Mesenchymal stem cell (in vitro differentiated cells and primary cell): ENCODE measurements at regions not wholly inside any gene's neighbourhood (a gene's known extent, or its start where the extent isn't known, plus 50 kb on each side); places are given as distances from the start of the nearest gene placed in this dataset.

Source experiments
- DNase-seq: peaks from one replicate; pipeline ENCODE4 v3.0.0-alpha.2; 2013
- H2AFZ ChIP-seq: one replicate; pipeline ENCODE4 v1.6.1; 2013; ENCODE audit warnings: low read depth, mild to moderate bottlenecking, control low read depth, inconsistent platforms, low read length, moderate library complexity
- H2AK5ac ChIP-seq: 2 replicates; pipeline ENCODE4 v1.6.1; 2013; ENCODE audit warnings: low read length, moderate library complexity, mild to moderate bottlenecking, inconsistent platforms; ENCODE audit not compliant: severe bottlenecking
- H2BK120ac ChIP-seq: one replicate; pipeline ENCODE4 v1.6.1; 2013; ENCODE audit warnings: low read depth, mild to moderate bottlenecking, inconsistent platforms, low read length, moderate library complexity
- H2BK12ac ChIP-seq, 2 experiments: one replicate each; pipeline ENCODE4 v1.6.1; 2013; ENCODE audit warnings: inconsistent platforms in 2 of 2, low read length in 2 of 2, mild to moderate bottlenecking in 2 of 2, moderate library complexity in 2 of 2, control low read depth in 1 of 2
- H2BK15ac ChIP-seq: one replicate; pipeline ENCODE4 v1.6.1; 2013; ENCODE audit warnings: mild to moderate bottlenecking, low read depth, inconsistent platforms; ENCODE audit not compliant: poor library complexity, severe bottlenecking
- H2BK5ac ChIP-seq: 2 replicates; pipeline ENCODE4 v1.6.1; 2013; ENCODE audit warnings: low read depth, mild to moderate bottlenecking, low read length, control low read depth, inconsistent platforms; ENCODE audit not compliant: poor library complexity, severe bottlenecking
- H3K14ac ChIP-seq, 2 experiments: one replicate each; pipeline ENCODE4 v1.6.1; 2013; ENCODE audit warnings: inconsistent platforms in 2 of 2, low read length in 2 of 2, control low read depth in 1 of 2, mild to moderate bottlenecking in 1 of 2, moderate library complexity in 1 of 2
- H3K18ac ChIP-seq, 2 experiments: one replicate each; pipeline ENCODE4 v1.6.1; 2013; ENCODE audit warnings: inconsistent platforms in 2 of 2, low read length in 2 of 2, control low read depth in 1 of 2, low read depth in 1 of 2, mild to moderate bottlenecking in 1 of 2
- H3K23ac ChIP-seq, 2 experiments: one replicate each; pipeline ENCODE4 v1.6.1; 2013; ENCODE audit warnings: inconsistent platforms in 2 of 2, low read length in 2 of 2, mild to moderate bottlenecking in 2 of 2, moderate library complexity in 2 of 2, control low read depth in 1 of 2
- H3K27ac ChIP-seq: 2 replicates; pipeline ENCODE4 v1.5.1; 2013; ENCODE audit warnings: mild to moderate bottlenecking, moderate library complexity, low read length, control low read depth, inconsistent platforms; ENCODE audit not compliant: poor library complexity, severe bottlenecking
- H3K27me3 ChIP-seq, 2 experiments: 2 replicates each; pipeline versions ENCODE4 v1.6.1 to v1.7.0; 2013; ENCODE audit warnings: low read length in 2 of 2, mild to moderate bottlenecking in 2 of 2, moderate library complexity in 2 of 2, control low read depth in 1 of 2, inconsistent platforms in 1 of 2; ENCODE audit not compliant: control insufficient read depth in 1 of 2, insufficient read depth in 1 of 2
- H3K36me3 ChIP-seq, 2 experiments: 2 replicates each; pipeline versions ENCODE4 v1.6.1 to v1.7.0; 2013; ENCODE audit warnings: low read length in 2 of 2, control low read depth in 1 of 2, inconsistent platforms in 1 of 2, low read depth in 1 of 2, mild to moderate bottlenecking in 1 of 2; ENCODE audit not compliant: insufficient read depth in 2 of 2, control insufficient read depth in 1 of 2
- H3K4ac ChIP-seq, 2 experiments: one replicate each; pipeline ENCODE4 v1.6.1; 2013; ENCODE audit warnings: inconsistent platforms in 2 of 2, low read length in 2 of 2, mild to moderate bottlenecking in 2 of 2, moderate library complexity in 2 of 2, control low read depth in 1 of 2, low read depth in 1 of 2
- H3K4me1 ChIP-seq: 2 replicates; pipeline ENCODE4 v1.6.1; 2013; ENCODE audit warnings: low read depth, low read length, control low read depth; ENCODE audit not compliant: control insufficient read depth, insufficient read depth
- H3K4me2 ChIP-seq: 2 replicates; pipeline ENCODE4 v1.6.1; 2013; ENCODE audit warnings: low read length, mild to moderate bottlenecking, inconsistent platforms; ENCODE audit not compliant: poor library complexity, severe bottlenecking
- H3K4me3 ChIP-seq, 2 experiments: 2 replicates each; pipeline versions ENCODE4 v1.5.1 to v1.7.0; 2013; ENCODE audit warnings: low read length in 2 of 2, mild to moderate bottlenecking in 2 of 2, control low read depth in 1 of 2, low read depth in 1 of 2; ENCODE audit not compliant: insufficient read depth in 1 of 2
- H3K79me1 ChIP-seq: replicated peaks from 2 replicates; pipeline ENCODE4 v1.6.1; 2013; ENCODE audit warnings: mild to moderate bottlenecking, control low read depth, low read length, inconsistent platforms; ENCODE audit not compliant: poor library complexity, severe bottlenecking
- H3K9ac ChIP-seq: 2 replicates; pipeline ENCODE4 v1.7.0; 2013; ENCODE audit warnings: mild to moderate bottlenecking, low read length, moderate library complexity
- H3K9me3 ChIP-seq: 2 replicates; pipeline ENCODE4 v1.7.0; 2013; ENCODE audit warnings: mild to moderate bottlenecking, low read length; ENCODE audit not compliant: control insufficient read depth
- H4K8ac ChIP-seq: one replicate; pipeline ENCODE4 v1.6.1; 2013; ENCODE audit warnings: inconsistent platforms, mild to moderate bottlenecking, low read length, moderate library complexity
- H4K91ac ChIP-seq: one replicate; pipeline ENCODE4 v1.6.1; 2013; ENCODE audit warnings: mild to moderate bottlenecking, low read length, inconsistent platforms
- WGBS: methylation state at CpG from one replicate; pipeline ENCODE4 v1.1.7; 2013; ENCODE audit warnings: mixed read lengths; 5-methylcytosine and 5-hydroxymethylcytosine counted together

- no peak overlapping the region for H3K27ac ChIP-seq
- H2BK15ac ChIP-seq: no peak overlapping the region
- no peak overlapping the region for H2BK5ac ChIP-seq
- no peaks in the 10 kb centered on the region for H3K4me1 ChIP-seq
- no peak overlapping the region for H2AK5ac ChIP-seq
- no peaks in the 10 kb centered on the region for H3K9me3 ChIP-seq
- H3K4ac ChIP-seq: no peak overlapping the region
- no peak overlapping the region for H2BK120ac ChIP-seq
- H3K9ac ChIP-seq: no peak overlapping the region
- peak; percentile 55 for DNase-seq
- H3K4me2 ChIP-seq: no peak overlapping the region
- WGBS: 95% methylated on average over 1 of the region's 2 CpGs
- H3K36me3 ChIP-seq: no peaks in the 10 kb centered on the region
- no peak overlapping the region for H3K4me3 ChIP-seq
- no peak overlapping the region for H4K8ac ChIP-seq
- H3K27me3 ChIP-seq: no peaks in the 10 kb centered on the region
- no peak overlapping the region for H3K14ac ChIP-seq
- H2BK12ac ChIP-seq: no peak overlapping the region
- no peak overlapping the region for H4K91ac ChIP-seq
- H2AFZ ChIP-seq: no peak overlapping the region
- H3K79me1 ChIP-seq: no peaks in the 10 kb centered on the region
- no peak overlapping the region for H3K18ac ChIP-seq
- H3K23ac ChIP-seq: no peak overlapping the region
Measured at GRCh38 chr11:28615542-28615941, 507.4 kb downstream of the METTL15 start.

GRCh38 chr11:28606930-28607329 is 498.7 kb downstream of the METTL15 start:
- Histone ChIP-seq H3K9me3 (no peaks in the 10 kb centered on the region), H3K14ac (peak overlapping the region in 1 of 2 experiments; percentile 27), H4K8ac (no peak overlapping the region), H2AFZ (no peak overlapping the region), H3K27ac (no peak overlapping the region), H3K79me1 (no peaks in the 10 kb centered on the region), H3K4me3 (no peak overlapping the region), H3K4me1 (peaks cover 5% of the 10 kb centered on the region), H3K9ac (no peak overlapping the region), H2BK12ac (peak overlapping the region in 1 of 2 experiments; percentile 35), H2BK5ac (no peak overlapping the region), H3K18ac (peak overlapping the region; percentile 1 to 35), H3K27me3 (no peaks in the 10 kb centered on the region), H4K91ac (no peak overlapping the region), H3K36me3 (no peaks in the 10 kb centered on the region), H3K4me2 (no peak overlapping the region), H3K4ac (no peak overlapping the region), H2BK15ac (no peak overlapping the region), H3K23ac (no peak overlapping the region), H2BK120ac (no peak overlapping the region), H2AK5ac (no peak overlapping the region)
- 58% methylated on average over 12 of the region's 12 CpGs for WGBS
- DNase-seq: peak; percentile 67

GRCh38 chr11:28599656-28600055 is 491.5 kb downstream of the METTL15 start:
- Histone ChIP-seq H2BK15ac (no peak overlapping the region), H2BK5ac (no peak overlapping the region)
- no CpG with 5 or more reads among the region's 2 CpGs for WGBS

GRCh38 chr11:28598531-28598930 is 490.3 kb downstream of the METTL15 start:
- Histone ChIP-seq H2AK5ac (no peak overlapping the region), H3K36me3 (no peaks in the 10 kb centered on the region), H3K4me2 (no peak overlapping the region), H2BK120ac (no peak overlapping the region), H3K27me3 (no peaks in the 10 kb centered on the region), H2BK15ac (no peak overlapping the region), H3K9ac (no peak overlapping the region), H3K14ac (no peak overlapping the region), H4K91ac (no peak overlapping the region), H3K27ac (no peak overlapping the region), H2AFZ (no peak overlapping the region), H3K23ac (no peak overlapping the region), H3K4me3 (no peak overlapping the region), H3K4me1 (no peaks in the 10 kb centered on the region), H4K8ac (no peak overlapping the region), H2BK5ac (no peak overlapping the region), H2BK12ac (no peak overlapping the region), H3K79me1 (no peaks in the 10 kb centered on the region), H3K4ac (no peak overlapping the region), H3K9me3 (peaks cover 4% of the 10 kb centered on the region), H3K18ac (no peak overlapping the region)
- no peak for DNase-seq
- 95% methylated on average over 3 of the region's 3 CpGs for WGBS

More at GRCh38 chr11:28599656-28600055, 491.5 kb downstream of the METTL15 start:
- Histone ChIP-seq H3K27me3 (no peaks in the 10 kb centered on the region), H2AK5ac (no peak overlapping the region), H3K9ac (no peak overlapping the region), H3K4me2 (no peak overlapping the region), H3K4me1 (no peaks in the 10 kb centered on the region), H2BK120ac (no peak overlapping the region), H4K8ac (no peak overlapping the region), H3K4ac (no peak overlapping the region), H3K4me3 (no peak overlapping the region), H3K23ac (no peak overlapping the region), H3K9me3 (no peaks in the 10 kb centered on the region), H2AFZ (no peak overlapping the region), H3K14ac (no peak overlapping the region), H3K27ac (no peak overlapping the region), H3K36me3 (no peaks in the 10 kb centered on the region), H4K91ac (no peak overlapping the region), H3K18ac (no peak overlapping the region), H2BK12ac (no peak overlapping the region), H3K79me1 (no peaks in the 10 kb centered on the region)
- DNase-seq: no peak
